ENCODE measurements at regions not wholly inside any gene's neighbourhood (a gene's known extent, or its start where the extent isn't known, plus 50 kb on each side); places are given as distances from the start of the nearest gene placed in this dataset.
"Not testable (repeated sequence)": the region's sequence is repeated elsewhere in the genome, so short reads cannot be mapped to it uniquely, and the experiment has no call there.

GRCh38 chrX:139461945-139462344 lies 68.6 kb upstream of the F9 start:
- TF ChIP-seq POLR2A, CTCF (IDR thresholded peaks at IDR 0.05): not testable (repeated sequence)
